ENCODE measurements at regions not wholly inside any gene's neighbourhood (a gene's known extent, or its start where the extent isn't known, plus 50 kb on each side); places are given as distances from the start of the nearest gene placed in this dataset.

DNA sequence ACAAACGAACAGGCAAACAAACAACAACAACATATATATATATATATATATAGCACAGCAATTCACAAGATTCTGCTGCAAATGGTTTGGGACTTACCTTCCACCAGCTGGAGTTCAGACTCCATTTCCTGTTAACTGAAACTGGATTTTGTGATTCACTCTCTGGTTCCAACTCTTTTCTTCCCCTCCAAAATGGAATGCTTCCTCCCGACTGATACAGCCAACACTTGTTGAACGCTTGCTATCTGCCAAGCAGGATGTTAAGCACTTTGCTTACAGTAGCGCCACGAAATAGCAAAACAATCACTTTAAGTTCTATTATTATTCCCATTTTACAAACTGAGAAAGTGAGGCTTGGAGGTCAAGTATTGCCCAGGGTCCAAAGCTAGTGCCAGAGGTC, 116.0 kb upstream of the TMEM132C start:
- TF ChIP-seq, protein P1, sequence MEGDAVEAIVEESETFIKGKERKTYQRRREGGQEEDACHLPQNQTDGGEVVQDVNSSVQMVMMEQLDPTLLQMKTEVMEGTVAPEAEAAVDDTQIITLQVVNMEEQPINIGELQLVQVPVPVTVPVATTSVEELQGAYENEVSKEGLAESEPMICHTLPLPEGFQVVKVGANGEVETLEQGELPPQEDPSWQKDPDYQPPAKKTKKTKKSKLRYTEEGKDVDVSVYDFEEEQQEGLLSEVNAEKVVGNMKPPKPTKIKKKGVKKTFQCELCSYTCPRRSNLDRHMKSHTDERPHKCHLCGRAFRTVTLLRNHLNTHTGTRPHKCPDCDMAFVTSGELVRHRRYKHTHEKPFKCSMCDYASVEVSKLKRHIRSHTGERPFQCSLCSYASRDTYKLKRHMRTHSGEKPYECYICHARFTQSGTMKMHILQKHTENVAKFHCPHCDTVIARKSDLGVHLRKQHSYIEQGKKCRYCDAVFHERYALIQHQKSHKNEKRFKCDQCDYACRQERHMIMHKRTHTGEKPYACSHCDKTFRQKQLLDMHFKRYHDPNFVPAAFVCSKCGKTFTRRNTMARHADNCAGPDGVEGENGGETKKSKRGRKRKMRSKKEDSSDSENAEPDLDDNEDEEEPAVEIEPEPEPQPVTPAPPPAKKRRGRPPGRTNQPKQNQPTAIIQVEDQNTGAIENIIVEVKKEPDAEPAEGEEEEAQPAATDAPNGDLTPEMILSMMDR (IDR thresholded peaks at IDR 0.05): no peak
- TF ChIP-seq POLR2AphosphoS5 (IDR thresholded peaks at IDR 0.05): no peak
- TF ChIP-seq POLR2A (IDR thresholded peaks at IDR 0.05; ENCODE audit: low read depth): no peak
